K562 (cell line): ENCODE measurements at regions not wholly inside any gene's neighbourhood (a gene's known extent, or its start where the extent isn't known, plus 50 kb on each side); places are given as distances from the start of the nearest gene placed in this dataset.

Experiments
- ATF3 ChIP-seq, 2 experiments: fragments of 450-650 bp in 1 of 2; sonication (generic) in 1 of 2; formaldehyde crosslinking in 1 of 2; IDR thresholded peaks in 1 of 2; conservative IDR thresholded peaks in 1 of 2; 2 replicates each; pipeline versions ENCODE4 v1.6.1 to v1.8.1; 2016 to 2023; ENCODE audit warnings: mild to moderate bottlenecking in 2 of 2, moderate library complexity in 2 of 2, inconsistent platforms in 1 of 2, missing genetic modification reagents in 1 of 2
- ATF7 ChIP-seq: fragments of 450-650 bp; IDR thresholded peaks from 2 replicates; pipeline ENCODE4 v1.7.1; 2014; ENCODE audit warnings: mild to moderate bottlenecking, moderate library complexity
- CEBPB ChIP-seq: fragments of 450-650 bp; IDR thresholded peaks from 2 replicates; pipeline ENCODE4 v1.6.1; 2016; ENCODE audit warnings: missing genetic modification characterization, missing compliant biosample characterization
- CEBPG ChIP-seq, 3 experiments: fragments of 200-800 bp in 1 of 3; sonication (Bioruptor generic) in 1 of 3; sonication (generic) in 1 of 3; formaldehyde crosslinking in 1 of 3; IDR thresholded peaks in 2 of 3; conservative IDR thresholded peaks in 1 of 3; 2 replicates each; pipeline versions ENCODE4 v1.6.1 to v1.8.0; 2016 to 2022; ENCODE audit warnings: missing compliant biosample characterization in 2 of 3, missing genetic modification characterization in 2 of 3, mild to moderate bottlenecking in 1 of 3, missing genetic modification reagents in 1 of 3
- CHAMP1 ChIP-seq: fragments of 450-650 bp; IDR thresholded peaks from 2 replicates; pipeline ENCODE4 v1.6.1; 2016; ENCODE audit warnings: mild to moderate bottlenecking
- CREB1 ChIP-seq, 2 experiments: sonication (generic) in 1 of 2; formaldehyde crosslinking in 1 of 2; IDR thresholded peaks; 2 replicates each; pipeline versions ENCODE4 v1.6.1 to v1.8.0; 2012 to 2022; ENCODE audit warnings: inconsistent platforms in 1 of 2, mild to moderate bottlenecking in 1 of 2, missing genetic modification reagents in 1 of 2, moderate library complexity in 1 of 2
- DEAF1 ChIP-seq: fragments of 450-650 bp; formaldehyde crosslinking; IDR thresholded peaks from 2 replicates; pipeline ENCODE4 v1.4.0; 2020; ENCODE audit warnings: mild to moderate bottlenecking, moderate library complexity
- E2F8 ChIP-seq: fragments of 450-650 bp; IDR thresholded peaks from 2 replicates; pipeline ENCODE4 v1.7.1; 2018; ENCODE audit warnings: mild to moderate bottlenecking, low read depth; ENCODE audit not compliant: partially characterized antibody
- MEIS2 ChIP-seq: fragments of 450-650 bp; IDR thresholded peaks from 2 replicates; pipeline ENCODE4 v1.6.1; 2014; ENCODE audit warnings: mild to moderate bottlenecking; ENCODE audit not compliant: partially characterized antibody
- RAD21 ChIP-seq, 2 experiments: fragments of 250-450 bp in 1 of 2; fragments of 450-650 bp in 1 of 2; sonication (Bioruptor Pico) in 1 of 2; formaldehyde crosslinking in 1 of 2; IDR thresholded peaks in 1 of 2; conservative IDR thresholded peaks in 1 of 2; 2 replicates each; pipeline versions ENCODE4 v1.4.0 to v1.8.0; 2020 to 2022; ENCODE audit warnings: mild to moderate bottlenecking in 2 of 2, moderate library complexity in 1 of 2
- SRSF9 ChIP-seq: fragments of 200-400 bp; formaldehyde crosslinking; IDR thresholded peaks from 2 replicates; pipeline ENCODE4 v1.6.1; 2017; ENCODE audit warnings: low read depth, low read length, borderline replicate concordance
- THRAP3 ChIP-seq: fragments of 450-650 bp; IDR thresholded peaks from 2 replicates; pipeline ENCODE4 v1.6.1; 2016; ENCODE audit warnings: mild to moderate bottlenecking, inconsistent platforms, borderline replicate concordance
- ZBTB9 ChIP-seq: fragments of 450-650 bp; formaldehyde crosslinking; IDR thresholded peaks from 2 replicates; pipeline ENCODE4 v1.4.0; 2020; ENCODE audit warnings: mild to moderate bottlenecking, moderate library complexity
- ZNF764 ChIP-seq: fragments of 250-450 bp; sonication (Bioruptor Pico); IDR thresholded peaks from 2 replicates; pipeline ENCODE4 v1.4.0; 2020; ENCODE audit warnings: low read depth, mild to moderate bottlenecking, moderate library complexity

GRCh38 chr2:57516698-57517340, 529.8 kb upstream of the VRK2 start (continued):
- peak; percentile 74 for TF ChIP-seq ATF3 (IDR thresholded peaks at IDR 0.05)
- no peak for TF ChIP-seq ATF3 (CRISPR knock-in tag; conservative IDR thresholded peaks at IDR 0.05)
- TF ChIP-seq CREB1 (IDR thresholded peaks at IDR 0.05), result no peak
- TF ChIP-seq CREB1 (CRISPR knock-in tag; IDR thresholded peaks at IDR 0.05), result no peak
- TF ChIP-seq THRAP3, result no peak
- no peak for TF ChIP-seq CEBPG (CRISPR knock-in tag; IDR thresholded peaks at IDR 0.05)
- TF ChIP-seq CEBPG (tag; conservative IDR thresholded peaks at IDR 0.05 in 1 of 2, IDR thresholded peaks at IDR 0.05 in 1 of 2), result peak; percentile 70 to 76
- TF ChIP-seq ZNF764 (CRISPR knock-in tag), result no peak
- TF ChIP-seq CHAMP1, result no peak
- TF ChIP-seq RAD21 (CRISPR knock-in tag; conservative IDR thresholded peaks at IDR 0.05 in 1 of 2, IDR thresholded peaks at IDR 0.05 in 1 of 2), result peak; percentile 58 to 77
- no peak for TF ChIP-seq ZBTB9 (CRISPR knock-in tag)
- TF ChIP-seq SRSF9, result no peak
- peak; percentile 36; the same call in 1 of the 2 replicates for TF ChIP-seq DEAF1
- TF ChIP-seq CEBPB (tag), result peak; percentile 79
- TF ChIP-seq ATF7, result peak; percentile 84
- TF ChIP-seq E2F8, result no peak
- no peak for TF ChIP-seq MEIS2
